HepG2 (cell line): ENCODE measurements at regions not wholly inside any gene's neighbourhood (a gene's known extent, or its start where the extent isn't known, plus 50 kb on each side); places are given as distances from the start of the nearest gene placed in this dataset.

Source experiments
- ATAC-seq: fragments of 200-7000 bp; cut with Tn5 transposase; 3 replicates; pipeline ENCODE4 v1.9.1; 2020; ENCODE audit warnings: mild to moderate bottlenecking, moderate library complexity
- BruUV-seq: library from RNA; stranded (reverse); fragments of 400-500 nt; replicated peaks from 2 replicates; lab custom pipeline; 2021; lab: Mats Ljungman, UMichigan
- CTCF ChIA-PET: fragments of 300-600 bp; formaldehyde crosslinking; extraction: SDS; loops from one replicate; lab custom pipeline; 2021; ENCODE audit warnings: low total read pairs, inconsistent platforms, low intra/inter-chr PET ratio; lab: Yijun Ruan, JAX
- POLR2A ChIA-PET: fragments of 350-600 bp; sonication (Branson Sonifier 250); formaldehyde crosslinking; loops from one replicate; lab custom pipeline; 2020; ENCODE audit warnings: antibody characterized with exemption, inconsistent platforms; lab: Yijun Ruan, JAX
- DNase-seq: peaks from one replicate; pipeline ENCODE4 v3.0.0-alpha.2; 2015; ENCODE audit warnings: low spot score
- FAIRE-seq: peaks from 3 replicates; lab custom pipeline; 2011; peaks lifted over from hg19 to GRCh38; lab: Jason Lieb, UNC
- H2AFZ ChIP-seq: one replicate; pipeline ENCODE4 v1.6.1; 2011; ENCODE audit warnings: low read length, inconsistent platforms
- H3K27ac ChIP-seq: fragments of 300-600 bp; 3 replicates; pipeline ENCODE4 v1.8.0; 2011; ENCODE audit warnings: mixed run types, mild to moderate bottlenecking, mixed read lengths, low read length, inconsistent platforms; ENCODE audit not compliant: insufficient read depth; ENCODE audit errors: extremely low read length
- H3K27me3 ChIP-seq, 2 experiments: fragments of 200-600 bp in 1 of 2; 2 replicates in 1 of 2; 3 replicates in 1 of 2; pipeline versions ENCODE4 v1.6.0 to v1.8.0; 2011; ENCODE audit warnings: low read length in 2 of 2, mild to moderate bottlenecking in 2 of 2, moderate library complexity in 2 of 2, inconsistent platforms in 1 of 2; ENCODE audit not compliant: insufficient read depth in 2 of 2, control insufficient read depth in 1 of 2
- H3K36me3 ChIP-seq, 2 experiments: fragments of 200-600 bp in 1 of 2; replicated peaks in 1 of 2; 2 replicates in 1 of 2; 3 replicates in 1 of 2; pipeline versions ENCODE4 v1.5.1 to v1.8.0; 2011; ENCODE audit warnings: low read length in 2 of 2, inconsistent platforms in 1 of 2; ENCODE audit not compliant: insufficient read depth in 2 of 2, control insufficient read depth in 1 of 2
- H3K4me1 ChIP-seq: 2 replicates; pipeline ENCODE4 v1.5.1; 2012; ENCODE audit warnings: low read length, inconsistent platforms; ENCODE audit not compliant: insufficient read depth
- H3K4me2 ChIP-seq: 2 replicates; pipeline ENCODE4 v1.6.0; 2011; ENCODE audit warnings: low read depth, low read length, inconsistent platforms
- H3K4me3 ChIP-seq, 3 experiments: fragments of 200-600 bp in 1 of 3; sonication (generic), shearing (Covaris generic) in 1 of 3; replicated peaks in 1 of 3; 2 replicates each; pipeline ENCODE4 v1.5.1; 2011 to 2016; ENCODE audit warnings: low read length in 3 of 3, inconsistent platforms in 2 of 3, low read depth in 2 of 3, mild to moderate bottlenecking in 2 of 3, control low read depth in 1 of 3, mixed read lengths in 1 of 3; ENCODE audit not compliant: insufficient read depth in 1 of 3
- H3K79me2 ChIP-seq: one replicate; pipeline ENCODE4 v1.6.1; 2011; ENCODE audit warnings: low read length, inconsistent platforms; ENCODE audit not compliant: insufficient read depth
- H3K9ac ChIP-seq: 2 replicates; pipeline ENCODE4 v1.6.0; 2011; ENCODE audit warnings: mild to moderate bottlenecking, low read depth, low read length, inconsistent platforms; ENCODE audit not compliant: insufficient read depth
- H3K9me3 ChIP-seq: 2 replicates; pipeline ENCODE4 v1.5.1; 2012; ENCODE audit warnings: mild to moderate bottlenecking, low read length
- H4K20me1 ChIP-seq: 2 replicates; pipeline ENCODE4 v1.6.0; 2011; ENCODE audit warnings: inconsistent platforms, mild to moderate bottlenecking, low read length, moderate library complexity; ENCODE audit not compliant: insufficient read depth
- BCL6 ChIP-seq: IDR thresholded peaks from 2 replicates; pipeline ENCODE4 v1.6.1; 2016; ENCODE audit warnings: missing genetic modification reagents, missing compliant biosample characterization
- GABPB1 ChIP-seq: IDR thresholded peaks from 2 replicates; pipeline ENCODE4 v1.6.1; 2016; ENCODE audit warnings: mild to moderate bottlenecking, missing genetic modification reagents, moderate library complexity, missing compliant biosample characterization
- KLF6 ChIP-seq: IDR thresholded peaks from 2 replicates; pipeline ENCODE4 v1.8.0; 2016; ENCODE audit warnings: missing biosample characterization, missing genetic modification reagents
- MBNL3 ChIP-seq: fragments of 250-450 bp; sonication (Bioruptor Pico); conservative IDR thresholded peaks from 2 replicates; pipeline ENCODE4 v1.8.0; 2022; ENCODE audit warnings: mild to moderate bottlenecking, inconsistent platforms
- NFYB ChIP-seq: sonication (generic); formaldehyde crosslinking; IDR thresholded peaks from 2 replicates; pipeline ENCODE4 v1.4.0; 2020; ENCODE audit warnings: missing genetic modification reagents
- NR1H2 ChIP-seq: sonication (generic); formaldehyde crosslinking; IDR thresholded peaks from 2 replicates; pipeline ENCODE4 v1.8.1; 2022; ENCODE audit warnings: low read depth, missing genetic modification reagents, borderline replicate concordance
- SOX13 ChIP-seq, 3 experiments: fragments of 450-650 bp in 1 of 3; sonication (generic) in 1 of 3; formaldehyde crosslinking in 1 of 3; IDR thresholded peaks in 2 of 3; conservative IDR thresholded peaks in 1 of 3; 2 replicates each; pipeline versions ENCODE4 v1.5.0 to v1.6.1; 2016 to 2020; ENCODE audit warnings: antibody characterized with exemption in 1 of 3, mild to moderate bottlenecking in 1 of 3, missing compliant biosample characterization in 1 of 3, missing genetic modification reagents in 1 of 3, moderate library complexity in 1 of 3
- XBP1 ChIP-seq: sonication (generic); formaldehyde crosslinking; IDR thresholded peaks from 2 replicates; pipeline ENCODE4 v1.5.0; 2020; ENCODE audit warnings: missing genetic modification reagents
- ZNF598 ChIP-seq: sonication (generic); formaldehyde crosslinking; IDR thresholded peaks from 2 replicates; pipeline ENCODE4 v1.5.1; 2020; ENCODE audit warnings: mild to moderate bottlenecking, missing genetic modification reagents, borderline replicate concordance
- ZSCAN9 ChIP-seq: IDR thresholded peaks from 2 replicates; pipeline ENCODE4 v1.6.1; 2016; ENCODE audit warnings: borderline replicate concordance
- WGBS: methylation state at CpG from one replicate; pipeline ENCODE4 v1.1.6; 2017; ENCODE audit warnings: low lambda C conversion rate; 5-methylcytosine and 5-hydroxymethylcytosine counted together
- in situ Hi-C: cut with HindIII; loops from 2 replicates; pipeline ENCODE4 v1.10.0; 2017; ENCODE audit warnings: low pct_unique_long_range_greater_than_20kb; ENCODE audit not compliant: extremely low pct_ligation_motif_present
- intact Hi-C: fragments of 100-400 bp; cut with micrococcal nuclease; formaldehyde crosslinking; loops from one replicate; pipeline ENCODE4 v1.10.0; 2022; ENCODE audit not compliant: unreplicated experiment

DNA sequence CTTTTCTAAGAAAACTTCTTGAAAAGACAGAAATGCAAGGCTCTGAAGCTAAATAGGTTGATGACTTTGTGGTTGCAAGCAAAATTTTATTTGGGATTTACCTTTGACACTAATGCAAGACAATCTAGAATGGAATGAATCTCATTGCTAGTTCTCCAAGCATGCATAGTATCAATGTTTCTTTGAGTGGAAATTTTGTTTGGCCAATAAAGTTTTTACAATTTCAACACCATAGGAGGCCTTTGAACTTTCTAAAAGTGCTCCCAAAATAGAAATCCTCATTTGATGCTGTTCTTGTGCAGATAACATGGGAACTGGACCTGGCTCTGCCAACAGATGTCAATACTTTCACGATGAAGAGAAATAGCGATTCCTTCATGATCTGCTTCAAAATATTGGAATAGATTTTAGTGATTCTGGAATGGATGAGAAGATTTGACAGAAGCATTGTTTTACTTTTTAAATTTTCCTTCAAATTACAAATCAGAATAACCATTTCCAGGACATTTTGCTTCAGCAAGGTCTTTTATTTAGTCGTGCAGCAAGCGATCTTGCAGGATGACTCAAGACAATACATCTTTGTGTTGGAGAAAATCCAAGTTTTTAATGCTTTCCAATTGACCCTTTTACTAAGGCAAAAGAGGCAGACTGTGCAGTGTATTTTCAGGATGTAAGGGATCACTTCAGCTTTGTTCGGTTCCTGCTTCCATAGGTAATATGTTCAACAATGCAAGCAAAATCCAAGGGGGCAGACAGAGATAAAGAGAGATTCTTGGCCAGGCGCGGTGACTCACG is 51.7 kb upstream of the OTUD4 start:
- DNase-seq (no peak), ATAC-seq (no peak), FAIRE-seq (no peak)
- Histone ChIP-seq H3K27ac (no peak overlapping the region), H3K79me2 (no peaks in the 10 kb centered on the region), H3K4me2 (no peak overlapping the region), H4K20me1 (no peaks in the 10 kb centered on the region), H3K4me1 (no peaks in the 10 kb centered on the region), H2AFZ (no peak overlapping the region), H3K9ac (no peak overlapping the region), H3K4me3 (no peak overlapping the region), H3K9me3 (no peaks in the 10 kb centered on the region), H3K27me3 (no peaks in the 10 kb centered on the region), H3K36me3 (no peaks in the 10 kb centered on the region)
- in situ Hi-C loops (loop anchor here (10.0 kb wide), 1 partner anchor 323 kb away; no protein-coding TSS in a partner anchor), intact Hi-C loops (no loop called here)
- ChIA-PET POLR2A (no interaction called here), CTCF (no interaction called here)
- TF ChIP-seq MBNL3 (CRISPR knock-in tag), result no peak
- no peak for TF ChIP-seq NFYB (CRISPR knock-in tag)
- TF ChIP-seq XBP1 (CRISPR knock-in tag), result no peak
- TF ChIP-seq ZNF598 (CRISPR knock-in tag), result no peak
- 64% methylated on average over 8 of the region's 8 CpGs for WGBS
- BruUV-seq, result no TSS peak

DNA sequence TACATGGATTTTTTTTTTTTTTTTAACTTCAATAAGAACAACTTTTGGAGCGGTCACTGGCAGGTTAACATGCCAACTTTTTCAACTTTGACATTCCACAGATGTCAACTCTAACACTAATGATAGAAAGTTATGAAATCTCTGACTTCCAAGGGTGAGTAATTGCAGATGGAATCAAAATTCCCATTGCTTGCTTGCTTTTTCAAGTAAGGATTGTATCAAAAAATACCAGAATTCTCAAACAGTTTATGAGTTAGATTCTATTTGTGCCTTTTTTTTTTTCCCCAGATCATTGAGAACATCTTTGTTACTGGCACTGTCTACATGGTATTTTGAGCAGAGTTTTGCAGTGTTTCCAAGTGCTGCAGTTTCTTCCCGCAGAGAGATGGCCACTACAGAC is 50.3 kb upstream of the OTUD4 start:
- no peak overlapping the region for H3K27ac ChIP-seq
- intact Hi-C loops, result no loop called here
- WGBS, result 40% methylated on average over 2 of the region's 2 CpGs
- BruUV-seq, result no TSS peak
- TF ChIP-seq GABPB1 (no peak), KLF6 (CRISPR knock-in tag) (no peak), SOX13 (IDR thresholded peaks at IDR 0.05) (no peak), SOX13 (CRISPR knock-in tag; conservative IDR thresholded peaks at IDR 0.05 in 1 of 2, IDR thresholded peaks at IDR 0.05 in 1 of 2) (no peak), ZSCAN9 (CRISPR knock-in tag) (no peak), BCL6 (no peak), NR1H2 (CRISPR knock-in tag) (no peak)
- TF ChIP-seq, all 625 proteins: peak for 0
- no peak for ATAC-seq
- FAIRE-seq, result no peak
- H3K9me3 ChIP-seq, result no peaks in the 10 kb centered on the region
- H3K4me2 ChIP-seq, result no peak overlapping the region
- H3K27me3 ChIP-seq, result no peaks in the 10 kb centered on the region
- DNase-seq, result no peak
- no peaks in the 10 kb centered on the region for H3K36me3 ChIP-seq
- no peak overlapping the region for H3K4me3 ChIP-seq
- no peak overlapping the region for H3K9ac ChIP-seq
- no peak overlapping the region for H2AFZ ChIP-seq
- ChIA-PET POLR2A (no interaction called here), CTCF (no interaction called here)
- no peaks in the 10 kb centered on the region for H3K4me1 ChIP-seq
- in situ Hi-C loops, result loop anchor here (10.0 kb wide), 1 partner anchor 324 kb away; no protein-coding TSS in a partner anchor
- no peaks in the 10 kb centered on the region for H4K20me1 ChIP-seq
- no peaks in the 10 kb centered on the region for H3K79me2 ChIP-seq
